ENCODE measurements at regions not wholly inside any gene's neighbourhood (a gene's known extent, or its start where the extent isn't known, plus 50 kb on each side); places are given as distances from the start of the nearest gene placed in this dataset.
A peak's percentile ranks its signal among the peaks of the same experiment; 100 is the strongest.

DNA sequence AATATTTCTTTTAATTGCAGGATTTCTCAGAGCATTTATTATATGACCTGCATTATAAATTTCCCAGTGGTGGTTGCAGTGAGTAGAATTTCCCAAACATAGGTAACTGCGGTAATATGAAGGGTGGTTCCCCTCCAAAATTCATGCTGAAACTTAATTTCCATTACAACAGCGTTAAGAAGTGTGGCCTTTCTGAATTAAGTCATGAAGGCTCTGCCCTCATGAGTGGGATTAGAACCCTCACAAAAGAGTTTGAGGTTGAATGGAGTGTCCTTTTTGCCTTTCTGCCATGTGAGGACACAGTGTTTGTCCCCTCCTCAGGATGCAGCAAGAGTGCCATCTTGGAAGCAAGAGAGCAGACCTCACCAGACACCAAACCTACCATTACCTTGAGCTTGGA lies 233.6 kb downstream of the KTN1 start:
- H3K4me2 ChIP-seq, result peak overlapping the region in 5 of 11 experiments; percentile 56 to 76 (median 66); a peak in 6 of 22 replicates
- H3K27ac ChIP-seq, result peak overlapping the region in 1 of 11 experiments; percentile 63; a peak in 1 of 22 replicates
- TF ChIP-seq Cebpa-rat (IDR thresholded peaks at IDR 0.05), result no peak

DNA sequence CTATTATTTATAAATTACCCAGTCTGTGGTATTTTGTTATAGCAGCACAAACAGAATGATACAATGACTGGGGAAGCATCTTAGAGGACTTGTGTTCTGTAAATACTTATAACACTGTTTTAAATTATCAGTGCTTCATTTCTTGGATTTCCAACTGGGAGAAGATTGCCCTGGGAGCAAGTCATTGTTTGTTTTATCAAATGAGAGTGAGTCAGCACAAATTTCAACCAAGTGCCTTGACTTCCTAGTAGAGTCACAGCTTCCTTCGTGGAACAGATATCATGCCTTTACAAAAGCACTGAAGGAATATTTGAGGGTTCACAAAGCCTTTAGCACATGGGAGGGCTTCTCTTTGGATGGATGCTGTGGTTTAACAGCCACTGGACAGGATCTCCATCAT lies 234.1 kb downstream of the KTN1 start:
- Histone ChIP-seq H4K20me1 (no peaks in the 10 kb centered on the region), H3K9me3 (replicated peaks in 1 of 11) (peaks cover 0 to 35% (median 12%) of the 10 kb centered on the region in 11 experiments; a peak in 13 of 22 replicates), H3K4me3 (no peak overlapping the region), H3K36me3 (peaks cover 0 to 4% (median 0%) of the 10 kb centered on the region in 11 experiments; a peak in 1 of 22 replicates), H3K9ac (no peak overlapping the region), H3K4me1 (peaks cover 0 to 45% (median 18%) of the 10 kb centered on the region in 10 experiments; a peak in 12 of 20 replicates), H3K4me2 (peak overlapping the region in 6 of 11 experiments; percentile 22 to 76 (median 64); a peak in 11 of 22 replicates), H3K27ac (peak overlapping the region in 7 of 11 experiments; percentile 57 to 82 (median 77); a peak in 10 of 22 replicates), H3K27me3 (no peaks in the 10 kb centered on the region)
- TF ChIP-seq Cebpa-rat (IDR thresholded peaks at IDR 0.05), result no peak

More for the DNA sequence above, 233.6 kb downstream of the KTN1 start:
- Histone ChIP-seq H3K27me3 (no peaks in the 10 kb centered on the region), H3K4me1 (peaks cover 0 to 41% (median 16%) of the 10 kb centered on the region in 10 experiments; a peak in 12 of 20 replicates), H3K36me3 (peaks cover 0 to under 1% (median 0%) of the 10 kb centered on the region in 11 experiments; a peak in 1 of 22 replicates), H3K9ac (no peak overlapping the region), H3K9me3 (replicated peaks in 1 of 11) (peaks cover 0 to 31% (median 9%) of the 10 kb centered on the region in 11 experiments; a peak in 13 of 22 replicates), H4K20me1 (no peaks in the 10 kb centered on the region), H3K4me3 (no peak overlapping the region)

DNA sequence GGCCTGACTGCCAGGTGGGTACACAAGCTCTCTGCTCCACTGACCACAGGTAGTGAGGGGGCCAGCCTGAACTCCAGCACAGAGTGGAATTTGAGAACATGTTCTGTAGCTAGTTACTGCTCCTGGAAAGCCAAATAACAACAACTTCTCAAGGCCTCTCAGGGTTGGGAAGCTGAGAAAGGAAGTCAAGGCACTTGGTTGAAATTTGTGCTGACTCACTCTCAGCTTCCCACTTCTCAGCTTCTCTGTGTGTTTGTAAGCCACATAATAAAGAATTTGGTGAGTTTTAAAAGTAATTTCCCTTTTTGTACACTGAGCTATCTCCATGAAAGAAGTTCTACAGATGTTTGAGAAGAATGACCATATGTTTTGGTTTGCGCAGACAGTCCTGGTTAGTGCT lies 234.9 kb downstream of the KTN1 start:
- TF ChIP-seq Cebpa-rat (IDR thresholded peaks at IDR 0.05), result no peak
- peak overlapping the region in 6 of 11 experiments; percentile 14 to 62 (median 50); a peak in 9 of 22 replicates for H3K9ac ChIP-seq
- peaks cover 4 to 43% (median 17%) of the 10 kb centered on the region in 11 experiments; a peak in 15 of 22 replicates for H3K9me3 ChIP-seq (replicated peaks in 1 of 11)
- H4K20me1 ChIP-seq, result no peaks in the 10 kb centered on the region
- peak overlapping the region in 10 of 11 experiments; percentile 6 to 82 (median 68); a peak in 16 of 22 replicates for H3K27ac ChIP-seq
- no peaks in the 10 kb centered on the region for H3K27me3 ChIP-seq
- peak overlapping the region in 7 of 11 experiments; percentile 9 to 76 (median 62); a peak in 14 of 22 replicates for H3K4me2 ChIP-seq
- H3K4me1 ChIP-seq, result peaks cover 0 to 54% (median 19%) of the 10 kb centered on the region in 10 experiments; a peak in 12 of 20 replicates
- peaks cover 0 to 4% (median 0%) of the 10 kb centered on the region in 11 experiments; a peak in 1 of 22 replicates for H3K36me3 ChIP-seq
- H3K4me3 ChIP-seq, result no peak overlapping the region

DNA sequence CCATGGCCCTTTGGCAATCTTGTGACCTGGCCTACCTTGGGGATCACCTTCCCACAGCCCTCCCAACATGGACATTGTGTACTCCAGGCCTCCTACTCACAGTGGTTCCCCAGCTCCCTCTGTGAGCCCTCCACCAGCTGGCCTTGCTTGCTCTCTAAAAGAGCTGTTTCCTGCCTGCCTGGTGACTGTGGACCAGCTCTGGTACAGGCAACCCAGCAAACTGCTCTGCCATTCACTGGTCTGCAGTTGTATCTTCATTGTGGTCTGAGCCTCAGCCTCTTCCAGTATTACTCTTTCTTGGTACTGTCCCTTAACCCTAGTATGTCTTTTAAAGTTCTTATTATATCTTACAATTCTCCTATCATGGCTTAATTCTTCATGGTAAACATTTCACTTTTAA lies 236.2 kb downstream of the KTN1 start:
- Histone ChIP-seq H3K9ac (no peak overlapping the region), H3K9me3 (replicated peaks in 1 of 11) (peaks cover 8 to 50% (median 16%) of the 10 kb centered on the region in 11 experiments; a peak in 16 of 22 replicates), H3K36me3 (peaks cover 0 to 4% (median 0%) of the 10 kb centered on the region in 11 experiments; a peak in 1 of 22 replicates), H3K4me2 (peak overlapping the region in 2 of 11 experiments; percentile 66 to 76; a peak in 4 of 22 replicates), H4K20me1 (no peaks in the 10 kb centered on the region), H3K4me3 (no peak overlapping the region), H3K27me3 (no peaks in the 10 kb centered on the region), H3K27ac (no peak overlapping the region), H3K4me1 (peaks cover 0 to 63% (median 19%) of the 10 kb centered on the region in 10 experiments; a peak in 12 of 20 replicates)
- TF ChIP-seq Cebpa-rat (IDR thresholded peaks at IDR 0.05), result no peak

DNA sequence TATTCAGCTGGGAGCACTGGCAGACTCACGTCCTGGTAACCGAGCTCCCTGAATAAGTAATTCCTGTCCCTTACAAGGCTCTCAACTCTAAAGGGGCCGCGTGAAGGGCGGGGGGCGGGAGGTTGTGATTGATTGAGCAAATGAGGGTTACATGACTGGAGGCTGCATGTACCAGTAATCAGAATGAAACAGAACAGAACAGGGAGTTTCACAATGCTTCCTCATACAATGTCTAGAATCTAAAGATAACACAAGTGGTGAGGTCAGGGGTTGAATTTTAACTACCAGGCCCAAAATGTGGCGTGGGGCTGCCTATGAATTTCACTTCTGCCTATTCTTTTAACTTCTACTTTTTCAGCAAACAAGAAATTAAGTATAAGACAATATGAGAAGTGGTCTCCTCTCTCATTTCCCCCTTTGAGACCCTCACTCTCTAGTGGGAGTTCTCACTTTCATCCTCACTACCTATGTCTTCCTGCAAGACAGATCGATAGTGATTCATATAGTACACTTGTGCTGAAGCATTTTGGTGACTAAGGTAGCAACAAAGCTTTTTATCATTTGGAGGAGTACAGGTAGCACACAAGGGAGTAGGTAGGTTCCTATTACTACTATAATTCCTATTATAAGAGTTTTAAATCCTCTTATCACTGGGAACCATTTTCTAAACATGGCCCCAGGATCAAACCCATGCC lies 239.8 kb downstream of the KTN1 start:
- Histone ChIP-seq H3K27ac (peak overlapping the region in 7 of 11 experiments; percentile 23 to 80 (median 71); a peak in 13 of 22 replicates), H3K9me3 (replicated peaks in 1 of 11) (peaks cover 11 to 63% (median 28%) of the 10 kb centered on the region in 11 experiments; a peak in 17 of 22 replicates), H3K4me1 (peaks cover 0 to 49% (median 13%) of the 10 kb centered on the region in 10 experiments; a peak in 12 of 20 replicates), H3K4me2 (peak overlapping the region in 5 of 11 experiments; percentile 8 to 73 (median 50); a peak in 7 of 22 replicates), H3K36me3 (peaks cover 0 to 4% (median 0%) of the 10 kb centered on the region in 11 experiments; a peak in 1 of 22 replicates), H3K27me3 (no peaks in the 10 kb centered on the region), H3K9ac (peak overlapping the region in 4 of 11 experiments; percentile 20 to 71 (median 32); a peak in 4 of 22 replicates), H4K20me1 (no peaks in the 10 kb centered on the region), H3K4me3 (no peak overlapping the region)
- peak in 7 of 11 experiments; percentile 22 to 68 (median 45); a peak in 8 of 22 replicates for TF ChIP-seq Cebpa-rat (IDR thresholded peaks at IDR 0.05)

DNA sequence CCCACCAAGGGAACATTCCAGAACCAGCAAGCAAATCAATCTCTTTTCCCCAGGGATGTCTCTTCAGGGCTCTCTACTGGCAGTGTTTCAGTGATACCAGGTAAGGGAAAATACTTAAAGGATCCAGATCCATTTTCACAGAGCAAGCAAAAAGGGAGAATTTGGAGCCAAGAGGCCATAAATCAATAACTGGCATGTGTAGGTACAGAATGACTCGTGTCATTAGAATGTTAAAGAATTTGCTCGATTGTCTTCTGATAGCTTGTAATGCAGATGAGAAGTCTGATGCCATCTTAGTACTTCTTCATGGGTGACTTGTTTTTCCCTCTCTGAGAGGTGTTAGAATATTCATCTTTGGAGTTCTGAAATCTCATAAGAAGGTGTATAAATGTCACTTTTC lies 242.9 kb downstream of the KTN1 start:
- Histone ChIP-seq H3K4me1 (peaks cover 0 to 29% (median 4%) of the 10 kb centered on the region in 10 experiments; a peak in 8 of 20 replicates), H3K4me3 (no peak overlapping the region), H3K36me3 (peaks cover 0 to 4% (median 0%) of the 10 kb centered on the region in 11 experiments; a peak in 1 of 22 replicates), H3K9ac (no peak overlapping the region), H3K9me3 (replicated peaks in 1 of 11) (peaks cover 8 to 50% (median 28%) of the 10 kb centered on the region in 11 experiments; a peak in 17 of 22 replicates), H3K27ac (no peak overlapping the region), H3K27me3 (no peaks in the 10 kb centered on the region), H4K20me1 (no peaks in the 10 kb centered on the region), H3K4me2 (no peak overlapping the region)
- no peak for TF ChIP-seq Cebpa-rat (IDR thresholded peaks at IDR 0.05)

DNA sequence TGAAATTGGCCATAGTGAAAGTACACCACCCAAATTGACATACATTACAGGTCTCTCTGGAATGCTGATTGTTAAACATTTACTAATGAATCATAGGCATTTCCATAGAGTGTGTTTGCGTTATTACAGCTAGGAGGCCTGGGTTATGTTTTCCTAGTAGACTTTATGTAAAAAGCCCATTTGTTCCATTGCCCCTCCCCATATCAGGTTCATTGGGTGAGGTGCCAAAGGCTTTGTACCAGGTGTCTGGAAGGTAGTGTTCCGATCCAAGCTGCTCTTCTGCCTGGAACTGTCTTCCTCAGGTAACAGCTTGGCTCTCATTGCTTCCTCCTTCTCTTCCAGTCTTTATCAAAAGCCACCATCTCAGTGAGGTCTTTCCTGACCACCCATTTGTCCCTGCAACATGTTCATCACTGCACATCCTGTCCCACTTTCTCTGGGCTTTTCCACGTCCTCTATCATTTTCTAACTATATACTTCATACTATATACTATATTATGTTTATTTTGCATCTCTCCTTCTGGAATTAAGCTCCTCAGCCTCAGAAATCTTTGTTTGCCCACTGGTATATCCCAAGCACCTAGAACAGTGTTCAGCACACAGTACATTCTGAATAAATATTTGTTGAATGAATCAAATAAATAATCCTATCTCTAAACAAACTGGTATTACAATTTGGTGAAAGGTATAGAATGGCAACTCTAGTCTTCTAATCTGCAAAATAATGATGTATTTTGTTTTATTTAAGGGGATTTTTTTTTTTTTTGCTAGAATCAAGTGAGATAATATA lies 252.3 kb downstream of the KTN1 start:
- H3K27me3 ChIP-seq, result no peaks in the 10 kb centered on the region
- no peaks in the 10 kb centered on the region for H4K20me1 ChIP-seq
- H3K4me3 ChIP-seq, result no peak overlapping the region
- no peak for TF ChIP-seq Cebpa-rat (IDR thresholded peaks at IDR 0.05)
- H3K9ac ChIP-seq, result no peak overlapping the region
- no peak overlapping the region for H3K27ac ChIP-seq
- H3K9me3 ChIP-seq (replicated peaks in 1 of 11), result no peaks in the 10 kb centered on the region
- H3K4me1 ChIP-seq, result no peaks in the 10 kb centered on the region
- no peak overlapping the region for H3K4me2 ChIP-seq
- H3K36me3 ChIP-seq, result no peaks in the 10 kb centered on the region

DNA sequence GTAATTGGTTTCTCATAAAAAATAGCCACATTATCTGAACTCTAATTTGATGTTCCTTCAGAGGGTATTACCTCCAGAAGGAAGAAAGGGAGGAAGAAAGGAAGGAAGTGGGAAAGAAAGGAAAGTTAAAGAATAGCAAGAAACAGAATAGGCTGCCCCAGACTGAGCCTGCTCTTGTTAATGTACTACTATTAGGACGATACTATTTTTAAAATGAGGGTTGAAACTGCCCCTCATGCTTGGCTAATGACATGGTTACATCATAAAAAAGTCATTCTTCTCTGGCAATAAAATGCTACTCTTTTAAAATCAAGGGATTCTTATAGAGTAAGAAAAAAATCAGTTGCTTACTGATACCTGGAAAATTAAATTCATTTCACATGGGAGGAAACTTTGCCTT lies 253.0 kb downstream of the KTN1 start:
- Histone ChIP-seq H3K27ac (no peak overlapping the region), H3K36me3 (no peaks in the 10 kb centered on the region), H4K20me1 (no peaks in the 10 kb centered on the region), H3K27me3 (no peaks in the 10 kb centered on the region), H3K9me3 (replicated peaks in 1 of 11) (0 out of 22 replicates have a peak, but pooled peaks cover 0 to 5% (median 0%) of the 10 kb centered on the region in 11 experiments), H3K4me1 (no peaks in the 10 kb centered on the region), H3K4me3 (no peak overlapping the region), H3K9ac (no peak overlapping the region), H3K4me2 (no peak overlapping the region)
- TF ChIP-seq Cebpa-rat (IDR thresholded peaks at IDR 0.05), result no peak

All from BLaER1 treated with 17β-estradiol and CSF1 and Interleukin-3, amounts not matched to agents 10 nM and 100 nM (cell line).